ENCODE measurements at regions not wholly inside any gene's neighbourhood (a gene's known extent, or its start where the extent isn't known, plus 50 kb on each side); places are given as distances from the start of the nearest gene placed in this dataset.

DNA sequence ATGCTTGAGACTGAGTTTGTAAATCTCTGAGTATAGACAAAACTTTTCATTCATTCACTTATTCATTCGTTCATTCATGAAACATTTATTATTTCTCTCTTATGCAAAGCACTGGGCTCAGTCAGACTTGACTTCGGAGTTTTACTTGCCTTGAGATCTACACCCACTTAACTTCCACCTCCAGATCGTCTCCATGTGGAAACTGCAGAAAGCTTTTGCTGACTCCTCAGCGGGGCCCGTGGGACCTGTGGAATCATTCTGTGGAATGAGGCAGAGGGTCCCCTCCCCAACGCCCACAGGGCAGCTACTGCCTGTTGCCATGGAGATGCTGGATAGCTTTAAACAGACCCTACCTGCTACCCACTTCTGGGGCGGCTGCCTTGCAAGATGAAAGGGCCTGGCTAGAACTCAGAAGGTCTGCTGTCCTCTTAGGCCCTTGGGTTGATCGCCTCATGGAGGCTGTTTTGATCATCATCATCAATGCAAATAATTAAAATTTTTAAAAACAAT lies 66.4 kb upstream of the KCNG1 start:
- TF ChIP-seq CTCF (IDR thresholded peaks at IDR 0.05; ENCODE audit: insufficient read depth, low read length): no peak
- DNase-seq (ENCODE audit: low read depth): no peak
- no peak overlapping the region for H3K4me3 ChIP-seq (ENCODE audit: low read depth, low read length)

DNA sequence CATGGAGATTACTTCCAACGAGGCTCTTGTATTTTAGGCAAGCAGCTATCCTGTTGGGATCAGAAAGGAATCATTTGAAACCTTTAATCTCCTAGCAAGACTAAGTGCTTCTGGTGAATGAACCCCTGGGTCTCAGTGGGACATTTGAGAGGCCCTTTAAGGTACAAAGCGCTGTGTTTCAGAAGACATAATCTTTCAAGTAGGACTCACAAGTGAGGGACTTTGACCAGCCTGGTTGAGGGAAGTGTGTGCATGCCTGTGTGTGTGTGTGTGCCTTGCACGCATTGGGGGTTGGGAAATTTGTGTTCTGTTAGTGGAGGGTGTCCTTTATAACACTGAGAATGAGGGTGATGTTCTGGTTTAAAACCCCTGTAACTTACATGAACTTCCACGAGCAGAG lies 64.4 kb upstream of the KCNG1 start:
- no peak overlapping the region for H3K4me3 ChIP-seq (ENCODE audit: low read depth, low read length)
- TF ChIP-seq CTCF (IDR thresholded peaks at IDR 0.05; ENCODE audit: insufficient read depth, low read length): no peak

GRCh38 chr20:51085769-51086168 lies 62.9 kb upstream of the KCNG1 start:
- no peak overlapping the region for H3K4me3 ChIP-seq (ENCODE audit: low read depth, low read length)
- no peak for TF ChIP-seq CTCF (IDR thresholded peaks at IDR 0.05; ENCODE audit: insufficient read depth, low read length)
- DNase-seq (ENCODE audit: low read depth): no peak

More for the DNA sequence above, 64.4 kb upstream of the KCNG1 start:
- DNase-seq (ENCODE audit: low read depth): no peak

GRCh38 chr20:51084593-51085377 lies 61.9 kb upstream of the KCNG1 start:
- no peak for DNase-seq (ENCODE audit: low read depth)
- no peak overlapping the region for H3K4me3 ChIP-seq (ENCODE audit: low read depth, low read length)
- no peak for TF ChIP-seq CTCF (IDR thresholded peaks at IDR 0.05; ENCODE audit: insufficient read depth, low read length)

GRCh38 chr20:51083447-51083846 lies 60.5 kb upstream of the KCNG1 start:
- no peak for DNase-seq (ENCODE audit: low read depth)
- no peak overlapping the region for H3K4me3 ChIP-seq (ENCODE audit: low read depth, low read length)
- no peak for TF ChIP-seq CTCF (IDR thresholded peaks at IDR 0.05; ENCODE audit: insufficient read depth, low read length)

- TF ChIP-seq CTCF (IDR thresholded peaks at IDR 0.05; ENCODE audit: insufficient read depth, low read length): no peak
- H3K4me3 ChIP-seq (ENCODE audit: low read depth, low read length): no peak overlapping the region
- no peak for DNase-seq (ENCODE audit: low read depth)
These were observed 60.1 kb upstream of the KCNG1 start for GRCh38 chr20:51082988-51083387.
